Loucy (cell line): ENCODE measurements at regions not wholly inside any gene's neighbourhood (a gene's known extent, or its start where the extent isn't known, plus 50 kb on each side); places are given as distances from the start of the nearest gene placed in this dataset.
"Not testable (repeated sequence)": the region's sequence is repeated elsewhere in the genome, so short reads cannot be mapped to it uniquely, and the experiment has no call there.

ENCODE experiments used
- H2AFZ ChIP-seq: fragments of 200-600 bp; sonication (generic); 2 replicates; pipeline ENCODE4 v1.6.0; 2016; ENCODE audit warnings: antibody characterized with exemption, mild to moderate bottlenecking, low read length, moderate library complexity
- H3F3A ChIP-seq: fragments of 200-600 bp; 2 replicates; pipeline ENCODE4 v1.6.0; 2016; ENCODE audit warnings: antibody characterized with exemption, low read depth, mild to moderate bottlenecking
- H3K27me3 ChIP-seq: fragments of 200-600 bp; sonication (generic); 2 replicates; pipeline ENCODE4 v1.6.1; 2014; ENCODE audit warnings: low read length, mild to moderate bottlenecking; ENCODE audit not compliant: insufficient read depth, poor library complexity, severe bottlenecking
- H3K36me3 ChIP-seq: fragments of 200-600 bp; sonication (generic); 2 replicates; pipeline ENCODE4 v1.6.1; 2016; ENCODE audit warnings: low read length; ENCODE audit not compliant: insufficient read depth
- H3K4me1 ChIP-seq: fragments of 200-600 bp; sonication (generic); 2 replicates; pipeline ENCODE4 v1.5.1; 2014; ENCODE audit warnings: low read length, mild to moderate bottlenecking; ENCODE audit not compliant: insufficient read depth, poor library complexity, severe bottlenecking
- H3K4me2 ChIP-seq: fragments of 200-600 bp; sonication (generic); 2 replicates; pipeline ENCODE4 v1.6.0; 2014; ENCODE audit warnings: antibody characterized with exemption, low read length, low read depth, mild to moderate bottlenecking; ENCODE audit not compliant: poor library complexity, severe bottlenecking
- H3K4me3 ChIP-seq: fragments of 200-600 bp; sonication (generic); 2 replicates; pipeline ENCODE4 v1.5.1; 2014; ENCODE audit warnings: low read length, mild to moderate bottlenecking, mixed read lengths; ENCODE audit not compliant: poor library complexity, severe bottlenecking
- H3K79me2 ChIP-seq: fragments of 200-600 bp; sonication (generic); 2 replicates; pipeline ENCODE4 v1.6.1; 2014; ENCODE audit warnings: low read length; ENCODE audit not compliant: insufficient read depth
- H3K9ac ChIP-seq: fragments of 200-600 bp; sonication (generic); 2 replicates; pipeline ENCODE4 v1.6.0; 2014; ENCODE audit warnings: mild to moderate bottlenecking, low read depth, low read length, moderate library complexity; ENCODE audit not compliant: poor library complexity, severe bottlenecking
- H3K9me2 ChIP-seq: fragments of 200-600 bp; sonication (generic); replicated peaks from 2 replicates; pipeline ENCODE4 v1.6.1; 2016; ENCODE audit warnings: low read depth, low read length, mixed read lengths
- H3K9me3 ChIP-seq: fragments of 200-600 bp; sonication (generic); 2 replicates; pipeline ENCODE4 v1.6.1; 2014; ENCODE audit warnings: mild to moderate bottlenecking, antibody characterized with exemption, low read length, low read depth; ENCODE audit not compliant: insufficient read depth
- H4K20me1 ChIP-seq: fragments of 200-600 bp; sonication (generic); 2 replicates; pipeline ENCODE4 v1.6.0; 2014; ENCODE audit warnings: antibody characterized with exemption, low read length, mild to moderate bottlenecking; ENCODE audit not compliant: insufficient read depth, poor library complexity, severe bottlenecking
- EZH2phosphoT487 ChIP-seq: fragments of 200-600 bp; IDR thresholded peaks from 2 replicates; pipeline ENCODE4 v1.6.1; 2018; ENCODE audit warnings: antibody characterized with exemption, mild to moderate bottlenecking, moderate library complexity, borderline replicate concordance
- TF ChIP-seq, protein P1 (sequence below): fragments of 200-600 bp; sonication (generic); conservative IDR thresholded peaks from 2 replicates; pipeline ENCODE4 v1.5.1; 2014; ENCODE audit warnings: mild to moderate bottlenecking, antibody characterized with exemption, low read length

DNA sequence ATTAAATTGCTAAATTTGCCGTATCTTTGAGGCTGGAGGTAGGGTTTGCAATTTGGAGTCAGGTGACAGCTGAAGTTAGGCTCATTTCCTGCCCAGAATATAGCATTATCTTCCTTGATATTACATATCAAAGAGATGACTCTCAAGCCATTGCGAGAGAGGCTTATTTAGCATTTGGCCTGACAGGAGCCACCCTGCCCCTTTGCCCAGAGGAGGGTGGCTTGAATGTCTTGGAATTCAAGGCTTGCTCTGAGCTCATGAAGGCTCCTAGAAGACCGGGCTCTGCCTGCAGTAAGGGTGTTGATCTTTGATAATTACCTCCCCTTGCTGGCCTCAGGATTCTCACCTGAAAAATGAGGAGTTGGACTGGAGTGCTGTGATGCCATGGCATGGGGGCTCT, 251.4 kb upstream of the C2CD4B start:
- Histone ChIP-seq H3K9ac (no peak overlapping the region), H2AFZ (no peak overlapping the region), H3K4me1 (no peaks in the 10 kb centered on the region), H3K27me3 (peaks cover 14% of the 10 kb centered on the region), H3K36me3 (no peaks in the 10 kb centered on the region), H3K9me3 (no peaks in the 10 kb centered on the region), H3K9me2 (no peaks in the 10 kb centered on the region), H3K4me2 (no peak overlapping the region), H3K79me2 (no peaks in the 10 kb centered on the region), H3F3A (no peaks in the 10 kb centered on the region), H4K20me1 (no peaks in the 10 kb centered on the region), H3K4me3 (no peak overlapping the region)
- TF ChIP-seq EZH2phosphoT487, result no peak
- TF ChIP-seq, protein P1, sequence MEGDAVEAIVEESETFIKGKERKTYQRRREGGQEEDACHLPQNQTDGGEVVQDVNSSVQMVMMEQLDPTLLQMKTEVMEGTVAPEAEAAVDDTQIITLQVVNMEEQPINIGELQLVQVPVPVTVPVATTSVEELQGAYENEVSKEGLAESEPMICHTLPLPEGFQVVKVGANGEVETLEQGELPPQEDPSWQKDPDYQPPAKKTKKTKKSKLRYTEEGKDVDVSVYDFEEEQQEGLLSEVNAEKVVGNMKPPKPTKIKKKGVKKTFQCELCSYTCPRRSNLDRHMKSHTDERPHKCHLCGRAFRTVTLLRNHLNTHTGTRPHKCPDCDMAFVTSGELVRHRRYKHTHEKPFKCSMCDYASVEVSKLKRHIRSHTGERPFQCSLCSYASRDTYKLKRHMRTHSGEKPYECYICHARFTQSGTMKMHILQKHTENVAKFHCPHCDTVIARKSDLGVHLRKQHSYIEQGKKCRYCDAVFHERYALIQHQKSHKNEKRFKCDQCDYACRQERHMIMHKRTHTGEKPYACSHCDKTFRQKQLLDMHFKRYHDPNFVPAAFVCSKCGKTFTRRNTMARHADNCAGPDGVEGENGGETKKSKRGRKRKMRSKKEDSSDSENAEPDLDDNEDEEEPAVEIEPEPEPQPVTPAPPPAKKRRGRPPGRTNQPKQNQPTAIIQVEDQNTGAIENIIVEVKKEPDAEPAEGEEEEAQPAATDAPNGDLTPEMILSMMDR, result no peak

DNA sequence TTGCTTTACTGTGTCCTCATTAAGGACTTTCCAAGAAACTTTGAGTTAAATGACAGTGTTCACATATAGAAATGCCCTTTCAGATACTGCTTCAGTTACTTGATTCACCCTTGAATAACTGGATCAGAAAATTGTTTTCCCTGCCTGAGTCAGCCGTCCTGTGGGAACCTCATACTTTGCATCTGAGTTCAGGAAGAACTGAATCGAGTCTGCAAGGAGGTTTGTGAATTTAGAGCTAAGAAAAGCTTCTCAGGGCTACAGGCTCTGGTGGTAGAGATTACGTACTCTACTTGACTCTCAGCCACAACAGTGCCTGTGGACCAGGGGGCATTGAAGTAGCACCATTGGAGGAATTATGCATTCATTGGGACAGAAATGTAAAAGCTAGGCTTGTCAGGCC, 252.4 kb upstream of the C2CD4B start:
- H3F3A ChIP-seq, result no peaks in the 10 kb centered on the region
- H4K20me1 ChIP-seq, result no peaks in the 10 kb centered on the region
- no peaks in the 10 kb centered on the region for H3K79me2 ChIP-seq
- H3K4me2 ChIP-seq, result no peak overlapping the region
- H3K4me1 ChIP-seq, result no peaks in the 10 kb centered on the region
- no peaks in the 10 kb centered on the region for H3K36me3 ChIP-seq
- no peaks in the 10 kb centered on the region for H3K9me3 ChIP-seq
- no peaks in the 10 kb centered on the region for H3K9me2 ChIP-seq
- no peak overlapping the region for H3K4me3 ChIP-seq
- no peak overlapping the region for H3K9ac ChIP-seq
- peaks cover 5% of the 10 kb centered on the region for H3K27me3 ChIP-seq
- TF ChIP-seq EZH2phosphoT487, result no peak
- TF ChIP-seq, protein P1, result no peak
- no peak overlapping the region for H2AFZ ChIP-seq

DNA sequence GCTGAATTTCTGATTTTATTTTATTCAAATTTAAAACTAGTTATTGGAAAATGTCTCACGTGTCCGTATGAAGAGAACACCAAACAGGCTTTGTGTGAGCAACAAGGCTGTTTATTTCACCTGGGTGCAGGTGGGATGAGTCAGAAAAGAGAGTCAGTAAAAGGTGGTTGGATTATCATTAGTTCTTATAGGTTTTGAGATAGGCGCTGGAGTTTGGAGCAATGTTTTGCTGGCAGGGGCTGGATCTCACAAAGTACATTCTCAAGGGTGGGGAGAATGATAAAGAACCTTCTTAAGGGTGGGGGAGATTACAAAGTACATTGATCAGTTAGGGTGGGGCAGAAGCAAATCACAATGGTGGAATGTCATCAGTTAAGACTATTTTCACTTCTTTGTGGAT, 253.4 kb upstream of the C2CD4B start:
- not testable (repeated sequence) for H2AFZ ChIP-seq, H4K20me1 ChIP-seq, H3K4me2 ChIP-seq, H3K36me3 ChIP-seq, H3K4me1 ChIP-seq, H3K9me3 ChIP-seq, H3K9me2 ChIP-seq, H3K9ac ChIP-seq, H3F3A ChIP-seq, H3K79me2 ChIP-seq, H3K27me3 ChIP-seq, H3K4me3 ChIP-seq

DNA sequence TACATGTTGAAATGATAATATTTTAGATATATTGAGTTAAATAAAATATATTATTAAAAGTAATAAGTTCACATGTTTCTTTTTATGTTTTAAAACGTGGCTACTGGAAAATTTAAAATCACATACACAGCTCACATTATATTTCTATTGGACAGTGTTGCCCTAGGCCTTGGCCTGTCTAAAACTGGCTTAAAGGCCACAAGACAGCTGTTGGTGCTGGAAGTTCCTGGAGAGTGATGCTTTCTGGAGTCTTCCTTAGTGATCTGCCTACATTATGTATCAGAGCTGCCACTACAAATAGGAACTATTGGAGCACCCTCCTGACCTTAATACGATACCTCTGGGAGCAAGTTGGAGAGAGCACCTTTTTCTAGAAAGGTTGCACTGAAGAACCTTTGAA, 254.1 kb upstream of the C2CD4B start:
- H3K9me2 ChIP-seq, result no peaks in the 10 kb centered on the region
- H3K9me3 ChIP-seq, result no peaks in the 10 kb centered on the region
- no peaks in the 10 kb centered on the region for H3K4me1 ChIP-seq
- no peaks in the 10 kb centered on the region for H4K20me1 ChIP-seq
- no peak overlapping the region for H3K4me3 ChIP-seq
- H3K79me2 ChIP-seq, result no peaks in the 10 kb centered on the region
- H3K4me2 ChIP-seq, result no peak overlapping the region
- no peaks in the 10 kb centered on the region for H3K36me3 ChIP-seq
- H3K27me3 ChIP-seq, result no peaks in the 10 kb centered on the region
- H3K9ac ChIP-seq, result no peak overlapping the region
- TF ChIP-seq, protein P1, result no peak
- no peak for TF ChIP-seq EZH2phosphoT487
- no peaks in the 10 kb centered on the region for H3F3A ChIP-seq
- no peak overlapping the region for H2AFZ ChIP-seq

DNA sequence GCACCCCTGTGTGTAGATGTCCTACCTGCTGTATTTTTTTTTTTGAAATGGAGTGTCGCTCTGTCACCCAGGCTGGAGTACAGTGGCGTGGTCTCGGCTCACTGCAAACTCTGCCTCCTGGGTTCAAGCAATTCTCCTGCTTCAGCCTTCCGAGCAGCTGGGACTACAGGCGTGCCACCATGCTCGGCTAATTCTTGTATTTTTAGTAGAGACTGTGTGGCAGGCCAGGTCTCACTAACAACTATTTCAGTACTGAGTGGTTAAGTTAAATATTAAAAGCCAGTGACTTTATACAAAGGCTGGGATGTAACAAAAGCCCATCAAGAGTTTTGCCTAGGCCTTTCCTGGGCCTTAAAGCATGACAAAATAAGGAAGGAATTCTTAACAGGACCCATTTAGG, 255.3 kb upstream of the C2CD4B start:
- not testable (repeated sequence) for H2AFZ ChIP-seq, H3K9me3 ChIP-seq, H3K36me3 ChIP-seq, H3K79me2 ChIP-seq, H3K27me3 ChIP-seq, H3K9ac ChIP-seq, H3K9me2 ChIP-seq, H3K4me1 ChIP-seq, H4K20me1 ChIP-seq, H3K4me3 ChIP-seq, H3K4me2 ChIP-seq, H3F3A ChIP-seq
